GM13977 (cell line): ENCODE measurements at regions not wholly inside any gene's neighbourhood (a gene's known extent, or its start where the extent isn't known, plus 50 kb on each side); places are given as distances from the start of the nearest gene placed in this dataset.
"Not testable (repeated sequence)": the region's sequence is repeated elsewhere in the genome, so short reads cannot be mapped to it uniquely, and the experiment has no call there.

Experiments used
- DNase-seq: peaks from one replicate; pipeline ENCODE4 v3.0.0; 2012; ENCODE audit warnings: low spot score
- in situ Hi-C: fragments of 300-500 bp; cut with MboI; formaldehyde crosslinking; loops from one replicate; pipeline ENCODE4 v1.12.0; 2022; ENCODE audit warnings: low sequenced_read_pairs, low pct_unique_long_range_greater_than_20kb, mixed read lengths, inconsistent platforms; ENCODE audit not compliant: unreplicated experiment
- TF ChIP-seq, protein P1 (sequence below): IDR thresholded peaks from 2 replicates; pipeline ENCODE4 v1.5.1; 2012; ENCODE audit warnings: mild to moderate bottlenecking, control low read depth; ENCODE audit not compliant: insufficient read depth; ENCODE audit errors: extremely low read depth, missing control alignments

DNA sequence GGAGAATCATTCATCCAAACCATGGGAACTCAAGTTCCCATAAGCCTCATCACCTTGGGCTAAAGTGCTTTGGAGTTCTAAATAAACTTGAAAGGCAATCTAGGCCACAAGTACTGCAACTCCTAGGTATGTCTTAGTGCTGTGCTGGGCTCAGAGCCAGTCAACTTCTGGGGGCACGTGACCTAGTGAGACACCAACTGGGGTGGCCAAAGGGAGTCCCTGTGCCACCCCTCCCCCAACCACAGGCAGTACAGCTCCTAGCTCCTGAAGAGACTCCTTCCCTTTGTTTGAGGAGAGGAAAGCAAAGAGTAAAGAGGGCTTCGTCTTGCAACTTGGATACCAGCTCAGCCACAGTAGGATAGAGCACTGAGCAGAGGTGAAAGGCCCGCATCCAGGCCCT is 154.2 kb upstream of the IL1RAPL2 start:
- DNase-seq: no peak
- TF ChIP-seq, protein P1, sequence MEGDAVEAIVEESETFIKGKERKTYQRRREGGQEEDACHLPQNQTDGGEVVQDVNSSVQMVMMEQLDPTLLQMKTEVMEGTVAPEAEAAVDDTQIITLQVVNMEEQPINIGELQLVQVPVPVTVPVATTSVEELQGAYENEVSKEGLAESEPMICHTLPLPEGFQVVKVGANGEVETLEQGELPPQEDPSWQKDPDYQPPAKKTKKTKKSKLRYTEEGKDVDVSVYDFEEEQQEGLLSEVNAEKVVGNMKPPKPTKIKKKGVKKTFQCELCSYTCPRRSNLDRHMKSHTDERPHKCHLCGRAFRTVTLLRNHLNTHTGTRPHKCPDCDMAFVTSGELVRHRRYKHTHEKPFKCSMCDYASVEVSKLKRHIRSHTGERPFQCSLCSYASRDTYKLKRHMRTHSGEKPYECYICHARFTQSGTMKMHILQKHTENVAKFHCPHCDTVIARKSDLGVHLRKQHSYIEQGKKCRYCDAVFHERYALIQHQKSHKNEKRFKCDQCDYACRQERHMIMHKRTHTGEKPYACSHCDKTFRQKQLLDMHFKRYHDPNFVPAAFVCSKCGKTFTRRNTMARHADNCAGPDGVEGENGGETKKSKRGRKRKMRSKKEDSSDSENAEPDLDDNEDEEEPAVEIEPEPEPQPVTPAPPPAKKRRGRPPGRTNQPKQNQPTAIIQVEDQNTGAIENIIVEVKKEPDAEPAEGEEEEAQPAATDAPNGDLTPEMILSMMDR: no peak
- in situ Hi-C loops: no loop called here

DNA sequence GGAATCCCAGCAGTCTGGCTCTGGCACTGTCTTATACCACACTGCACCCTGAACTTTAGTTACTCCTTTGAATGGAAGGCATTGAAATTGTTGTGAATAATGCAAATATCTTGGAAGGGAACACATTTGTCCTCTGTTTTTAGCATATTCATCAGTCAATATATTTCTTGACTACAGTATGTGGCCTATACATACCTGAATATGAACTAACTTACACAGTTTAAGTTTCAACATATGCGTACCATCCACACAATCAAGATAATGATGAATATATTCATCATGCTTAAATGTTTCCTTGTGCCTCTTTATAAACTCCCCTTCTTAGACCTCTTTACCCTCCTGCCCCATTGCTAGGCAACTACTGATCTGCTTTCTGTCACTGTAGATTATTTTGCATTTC is 145.7 kb upstream of the ESX1 start:
- TF ChIP-seq, protein P1: no peak
- in situ Hi-C loops: no loop called here
- DNase-seq: no peak

DNA sequence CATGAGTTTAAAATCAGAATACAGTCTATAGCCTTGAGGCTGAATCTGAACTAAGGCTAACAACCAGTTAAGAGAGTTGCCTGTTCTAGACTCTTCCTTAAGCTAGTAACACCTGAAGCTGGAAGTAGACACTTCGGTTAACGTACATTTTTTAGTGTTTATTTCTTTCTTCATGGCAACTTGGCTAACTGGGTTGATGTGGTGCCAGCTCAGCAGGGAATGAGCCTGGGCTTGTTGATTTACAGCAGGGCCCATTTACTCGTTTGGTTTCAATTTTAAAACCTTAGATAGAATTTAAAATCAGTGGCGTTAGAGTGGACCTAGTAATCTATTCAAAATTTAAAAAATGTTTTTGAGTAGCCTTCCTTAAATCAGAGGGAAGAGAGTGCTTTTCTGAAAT is 137.6 kb upstream of the ESX1 start:
- in situ Hi-C loops: no loop called here
- DNase-seq: no peak
- TF ChIP-seq, protein P1: no peak

DNA sequence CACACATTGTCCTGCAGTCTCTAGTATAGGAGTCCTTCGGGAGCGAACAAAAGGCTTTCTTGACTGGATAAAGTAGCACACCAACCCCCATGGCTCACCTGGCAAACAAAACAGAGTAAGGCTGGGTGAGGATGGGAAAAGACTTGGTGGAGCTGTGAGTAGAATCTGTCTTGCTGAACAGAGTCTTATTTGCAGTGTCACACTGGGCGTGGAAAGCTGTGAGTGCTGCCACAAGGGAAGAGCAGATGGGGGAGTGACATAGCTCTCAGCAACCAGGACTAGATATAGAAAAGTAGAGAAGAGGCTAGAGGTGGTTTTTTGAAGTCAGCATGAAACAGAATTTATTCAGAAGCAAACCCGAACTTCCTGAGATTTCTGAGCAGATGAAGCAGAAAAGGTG is 137.2 kb upstream of the ESX1 start:
- TF ChIP-seq, protein P1: no peak
- in situ Hi-C loops: no loop called here
- no peak for DNase-seq

- in situ Hi-C loops: no loop called here
- TF ChIP-seq, protein P1: no peak
- DNase-seq: no peak
Measured at GRCh38 chrX:104376937-104377336, 122.2 kb upstream of the ESX1 start.

- in situ Hi-C loops: no loop called here
- TF ChIP-seq, protein P1: no peak
- DNase-seq: no peak
Measured at GRCh38 chrX:104372547-104372946, 117.8 kb upstream of the ESX1 start.

DNA sequence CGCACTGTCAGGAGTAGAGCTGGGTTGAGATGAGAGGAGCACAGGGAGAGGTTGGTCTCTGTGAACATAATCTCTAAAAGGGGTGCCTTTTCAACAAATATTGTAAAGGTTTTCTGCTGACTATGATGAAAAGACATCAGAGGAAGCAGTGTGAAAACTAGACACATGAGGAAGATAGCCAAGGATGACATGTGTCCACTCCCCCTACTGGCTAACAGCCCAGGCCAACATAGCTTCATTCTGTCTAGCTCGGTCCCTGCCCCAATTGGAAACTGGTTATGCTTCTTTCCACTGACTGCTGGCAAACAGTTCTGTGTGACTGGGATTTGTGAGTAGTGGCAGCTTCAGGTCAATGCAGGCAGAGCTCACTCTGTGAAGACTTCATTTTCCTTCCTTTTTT is 115.4 kb upstream of the ESX1 start:
- no peak for DNase-seq
- in situ Hi-C loops: no loop called here

DNA sequence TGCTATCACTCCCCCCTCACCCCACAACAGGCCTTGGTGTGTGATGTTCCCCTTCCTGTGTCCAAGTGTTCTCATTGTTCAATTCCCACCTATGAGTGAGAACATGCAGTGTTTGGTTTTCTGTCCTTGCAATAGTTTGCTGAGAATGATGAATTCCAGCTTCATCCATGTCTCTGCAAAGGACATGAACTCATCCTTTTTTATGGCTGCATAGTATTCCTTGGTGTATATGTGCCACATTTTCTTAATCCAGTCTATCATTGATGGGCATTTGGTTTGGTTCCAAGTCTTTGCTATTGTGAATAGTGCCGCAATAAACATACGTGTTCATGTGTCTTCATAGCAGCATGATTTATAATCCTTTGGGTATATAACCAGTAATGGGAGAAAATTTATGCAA is 106.0 kb upstream of the ESX1 start:
- in situ Hi-C loops, DNase-seq: not testable (repeated sequence)

More for the DNA sequence above, 115.4 kb upstream of the ESX1 start:
- TF ChIP-seq, protein P1: no peak
